Hepatocyte (in vitro differentiated cells): ENCODE measurements at regions not wholly inside any gene's neighbourhood (a gene's known extent, or its start where the extent isn't known, plus 50 kb on each side); places are given as distances from the start of the nearest gene placed in this dataset.
A peak's percentile ranks its signal among the peaks of the same experiment; 100 is the strongest.

ENCODE experiments used
- DNase-seq: peaks from one replicate; pipeline ENCODE4 v3.0.0-alpha.2; 2016; ENCODE audit warnings: low spot score
- H2AFZ ChIP-seq: fragments of 200-600 bp; sonication (generic); 2 replicates; pipeline ENCODE4 v1.6.0; 2016; ENCODE audit warnings: antibody characterized with exemption, mild to moderate bottlenecking
- H3K27ac ChIP-seq: fragments of 200-600 bp; sonication (generic); 2 replicates; pipeline ENCODE4 v1.5.1; 2016; ENCODE audit warnings: mild to moderate bottlenecking
- H3K27me3 ChIP-seq: fragments of 200-600 bp; sonication (generic); 2 replicates; pipeline ENCODE4 v1.6.1; 2016
- H3K36me3 ChIP-seq: fragments of 200-600 bp; sonication (generic); replicated peaks from 2 replicates; pipeline ENCODE4 v1.5.1; 2016; ENCODE audit warnings: low read depth; ENCODE audit not compliant: insufficient read depth
- H3K4me1 ChIP-seq: fragments of 200-600 bp; sonication (generic); 2 replicates; pipeline ENCODE4 v1.5.1; 2016; ENCODE audit warnings: mild to moderate bottlenecking, moderate library complexity; ENCODE audit not compliant: insufficient read depth
- H3K4me2 ChIP-seq: fragments of 200-600 bp; sonication (generic); 2 replicates; pipeline ENCODE4 v1.6.0; 2016
- H3K4me3 ChIP-seq: fragments of 200-600 bp; sonication (generic); 2 replicates; pipeline ENCODE4 v1.5.1; 2016; ENCODE audit warnings: mild to moderate bottlenecking
- H3K79me2 ChIP-seq: fragments of 200-600 bp; sonication (generic); 2 replicates; pipeline ENCODE4 v1.6.0; 2017; ENCODE audit warnings: mild to moderate bottlenecking
- H3K9me2 ChIP-seq: fragments of 200-600 bp; sonication (generic); replicated peaks from 2 replicates; pipeline ENCODE4 v1.6.0; 2017; ENCODE audit warnings: mild to moderate bottlenecking; ENCODE audit not compliant: insufficient read depth
- H3K9me3 ChIP-seq: fragments of 200-600 bp; sonication (generic); 2 replicates; pipeline ENCODE4 v1.5.1; 2016; ENCODE audit warnings: low read depth, mild to moderate bottlenecking
- H4K20me1 ChIP-seq: fragments of 200-600 bp; sonication (generic); 2 replicates; pipeline ENCODE4 v1.6.0; 2016; ENCODE audit warnings: mild to moderate bottlenecking; ENCODE audit not compliant: insufficient read depth, poor library complexity, severe bottlenecking
- CTCF ChIP-seq: fragments of 200-600 bp; sonication (generic); IDR thresholded peaks from 2 replicates; pipeline ENCODE4 v1.5.1; 2016; ENCODE audit warnings: antibody characterized with exemption, mild to moderate bottlenecking; ENCODE audit not compliant: poor library complexity
- EZH2 ChIP-seq: fragments of 200-600 bp; sonication (generic); IDR thresholded peaks from 2 replicates; pipeline ENCODE4 v1.6.1; 2016; ENCODE audit warnings: antibody characterized with exemption, mild to moderate bottlenecking, borderline replicate concordance
- EZH2phosphoT487 ChIP-seq: fragments of 200-600 bp; sonication (generic); IDR thresholded peaks from one replicate; pipeline ENCODE4 v1.6.1; 2018; ENCODE audit warnings: antibody characterized with exemption, mild to moderate bottlenecking, low read depth, moderate library complexity; ENCODE audit not compliant: unreplicated experiment, severe bottlenecking
- WGBS: methylation state at CpG from one replicate; pipeline ENCODE4 v1.1.6; 2016; ENCODE audit warnings: low lambda C conversion rate; ENCODE audit errors: missing lambda C conversion rate; 5-methylcytosine and 5-hydroxymethylcytosine counted together

- no peak for TF ChIP-seq CTCF
- TF ChIP-seq EZH2phosphoT487, result no peak
- TF ChIP-seq EZH2, result no peak
- Histone ChIP-seq H3K9me3 (no peaks in the 10 kb centered on the region), H3K79me2 (no peaks in the 10 kb centered on the region), H4K20me1 (no peaks in the 10 kb centered on the region), H3K4me3 (no peak overlapping the region), H3K9me2 (no peaks in the 10 kb centered on the region), H3K4me1 (no peaks in the 10 kb centered on the region), H3K27ac (no peak overlapping the region), H3K36me3 (no peaks in the 10 kb centered on the region), H2AFZ (no peak overlapping the region), H3K4me2 (peak overlapping the region; percentile 34), H3K27me3 (no peaks in the 10 kb centered on the region)
- peak; percentile 60 for DNase-seq
- 71% methylated on average over 37 of the region's 37 CpGs for whole genome bisulfite sequencing
These were observed 106.1 kb upstream of the ALKAL2 start for GRCh38 chr2:393711-394696.

GRCh38 chr2:392926-393280 is 105.0 kb upstream of the ALKAL2 start:
- Histone ChIP-seq H3K4me2 (no peak overlapping the region), H3K9me3 (no peaks in the 10 kb centered on the region), H3K4me1 (no peaks in the 10 kb centered on the region), H3K27me3 (no peaks in the 10 kb centered on the region), H3K79me2 (no peaks in the 10 kb centered on the region), H3K4me3 (no peak overlapping the region), H3K36me3 (no peaks in the 10 kb centered on the region), H3K9me2 (no peaks in the 10 kb centered on the region), H3K27ac (no peak overlapping the region), H4K20me1 (no peaks in the 10 kb centered on the region), H2AFZ (no peak overlapping the region)
- TF ChIP-seq EZH2 (no peak), EZH2phosphoT487 (no peak), CTCF (no peak)
- 93% methylated on average over 9 of the region's 9 CpGs for WGBS
- DNase-seq, result no peak

GRCh38 chr2:392181-392925 is 104.5 kb upstream of the ALKAL2 start:
- Histone ChIP-seq H3K79me2 (no peaks in the 10 kb centered on the region), H3K4me3 (no peak overlapping the region), H3K36me3 (no peaks in the 10 kb centered on the region), H3K27ac (no peak overlapping the region), H2AFZ (no peak overlapping the region), H4K20me1 (no peaks in the 10 kb centered on the region), H3K9me2 (no peaks in the 10 kb centered on the region), H3K9me3 (no peaks in the 10 kb centered on the region), H3K4me2 (no peak overlapping the region), H3K4me1 (no peaks in the 10 kb centered on the region), H3K27me3 (no peaks in the 10 kb centered on the region)
- WGBS, result 92% methylated on average over 32 of the region's 32 CpGs
- no peak for TF ChIP-seq CTCF
- no peak for TF ChIP-seq EZH2
- no peak for TF ChIP-seq EZH2phosphoT487
- DNase-seq, result no peak
